DMS53 (cell line): ENCODE measurements at regions not wholly inside any gene's neighbourhood (a gene's known extent, or its start where the extent isn't known, plus 50 kb on each side); places are given as distances from the start of the nearest gene placed in this dataset.

Experiments used
- DNase-seq: peaks from one replicate; lab custom pipeline; 2025; lab: John Stamatoyannopoulos, UW

DNA sequence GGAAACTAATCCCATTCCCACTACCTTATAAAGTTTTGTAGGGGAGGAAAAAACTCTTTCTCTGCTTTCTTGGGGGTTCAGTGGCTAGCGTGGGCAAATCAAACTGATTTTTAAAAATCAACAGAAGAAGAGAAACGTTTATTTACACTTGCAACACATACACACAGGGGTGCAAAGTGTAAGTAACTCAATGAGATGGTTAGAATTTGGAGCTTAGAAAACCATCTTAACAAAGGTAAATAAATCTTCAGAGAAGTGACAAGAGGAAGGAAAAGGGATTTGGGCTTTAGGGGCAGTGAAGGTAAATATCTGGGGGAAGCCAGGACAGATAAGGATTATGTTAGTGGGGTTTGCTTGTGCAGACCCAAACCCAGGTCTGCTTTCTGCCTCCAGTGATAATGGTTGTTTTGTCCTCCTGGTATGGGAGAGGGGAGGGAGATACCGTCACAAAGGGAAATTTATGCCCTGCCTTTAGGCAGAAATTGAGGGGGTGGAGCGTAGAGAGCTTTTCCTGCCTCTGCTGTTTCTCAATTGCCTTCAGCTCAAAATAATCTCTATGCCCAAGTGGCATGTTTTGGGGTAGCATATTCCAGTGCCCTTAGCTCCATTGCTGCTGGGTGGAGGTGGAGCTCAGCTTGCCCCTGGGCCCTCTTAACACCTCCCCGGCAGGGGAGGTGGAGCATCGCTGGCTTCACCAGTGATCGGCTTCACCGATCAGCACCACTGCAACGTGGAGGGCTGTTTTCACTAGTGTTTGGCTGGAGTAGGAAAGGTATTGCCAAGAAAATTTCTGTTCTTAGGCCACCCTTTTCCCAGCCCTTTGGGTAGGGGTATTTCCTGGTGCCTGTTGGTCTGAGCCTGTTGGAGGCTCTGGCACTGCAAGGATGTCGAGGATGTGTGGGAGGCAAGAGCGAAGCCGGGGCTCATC, 92.2 kb downstream of the TEX51 start:
- no peak for DNase-seq

DNA sequence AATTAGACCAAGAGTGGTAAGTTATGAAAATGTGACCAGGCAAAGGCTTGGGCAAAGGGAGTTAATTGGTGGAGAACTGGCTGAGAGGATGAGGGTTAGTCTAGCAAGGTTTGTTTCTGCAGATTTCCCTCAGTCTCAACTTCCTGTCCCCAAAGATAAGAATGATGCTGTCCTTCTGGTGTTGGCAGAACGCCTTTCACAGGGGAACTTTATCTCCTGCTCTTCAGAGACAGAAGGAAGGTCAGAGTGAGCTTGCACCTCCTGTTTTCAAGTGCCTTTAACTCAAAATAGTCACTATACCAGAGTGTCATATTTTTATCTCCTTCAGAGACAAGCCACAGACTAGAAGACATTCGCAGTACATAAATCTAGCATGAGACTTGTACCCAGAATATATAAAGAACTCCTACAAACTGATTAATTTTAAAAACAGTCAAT, 95.7 kb downstream of the TEX51 start:
- DNase-seq, result no peak

DNA sequence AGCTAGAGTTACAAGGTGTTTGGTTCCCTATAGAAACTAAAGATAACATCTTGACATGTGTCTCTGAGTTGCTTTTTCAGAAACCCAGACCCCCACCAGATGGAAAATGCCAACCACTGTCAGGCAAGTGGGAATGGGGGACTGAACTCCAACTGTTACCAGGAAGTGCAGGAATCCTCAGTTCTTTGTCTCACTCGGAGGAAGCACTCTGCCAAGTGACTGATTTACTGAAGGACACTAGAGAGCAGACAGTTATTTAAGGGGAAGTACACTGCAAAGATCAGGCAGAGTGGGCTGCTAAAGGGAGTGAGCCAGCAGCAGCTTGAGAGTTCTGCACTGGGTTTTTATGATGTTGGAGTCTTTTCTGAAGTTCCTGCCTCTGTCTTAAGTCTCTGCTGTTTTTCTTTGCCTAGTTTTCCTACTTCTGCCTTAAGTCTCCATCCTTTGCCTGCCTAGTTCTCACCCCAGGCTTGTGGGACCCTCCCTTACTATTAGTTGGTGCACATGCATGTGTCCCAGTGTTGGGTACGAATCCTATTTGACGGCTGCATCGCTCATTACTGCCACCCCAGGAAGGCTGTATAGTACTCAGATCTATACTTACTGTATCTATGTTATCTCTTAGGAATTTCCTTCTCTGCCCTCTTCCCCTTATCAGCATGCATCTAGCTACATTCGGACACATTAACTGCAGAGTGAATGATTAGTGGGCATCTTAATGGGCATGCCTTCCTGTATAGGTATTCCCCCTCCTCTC, 97.1 kb downstream of the TEX51 start:
- peak; percentile 66 for DNase-seq

DNA sequence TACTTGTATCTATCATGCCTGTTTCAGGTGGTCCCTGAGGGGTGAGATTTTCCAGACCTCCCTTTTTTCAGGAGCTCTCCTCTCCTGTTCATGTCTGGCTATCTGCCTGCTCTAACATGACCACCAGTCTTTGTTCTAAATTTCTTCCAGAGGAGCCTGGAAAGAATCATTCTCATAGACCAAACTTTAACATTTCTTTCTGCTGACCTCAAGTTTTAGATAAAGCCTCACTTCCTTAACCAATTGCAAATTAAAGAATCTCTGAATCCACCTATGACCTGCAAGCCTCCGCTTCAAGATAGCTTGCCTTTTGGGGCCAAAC, 97.6 kb downstream of the TEX51 start:
- DNase-seq, result no peak
